Endothelial cell of umbilical vein (primary cell): ENCODE measurements at regions not wholly inside any gene's neighbourhood (a gene's known extent, or its start where the extent isn't known, plus 50 kb on each side); places are given as distances from the start of the nearest gene placed in this dataset.

Experiments
- JUN ChIP-seq: IDR thresholded peaks from 2 replicates; pipeline ENCODE4 v1.6.1; 2011; ENCODE audit warnings: borderline replicate concordance, low read depth; ENCODE audit not compliant: insufficient read length, insufficient read depth
- POLR2A ChIP-seq: IDR thresholded peaks from 2 replicates; pipeline ENCODE4 v1.6.1; 2012; ENCODE audit warnings: low read depth, mild to moderate bottlenecking, control low read depth, low read length
- TF ChIP-seq, protein P1 (sequence below), 2 donors: IDR thresholded peaks; 1 replicate in 1 of 2; 2 replicates in 1 of 2; pipeline ENCODE4 v1.5.1; 2011; ENCODE audit warnings: low read length in 2 of 2, mild to moderate bottlenecking in 2 of 2, moderate library complexity in 2 of 2, control low read depth in 1 of 2, inconsistent platforms in 1 of 2, low read depth in 1 of 2; ENCODE audit not compliant: insufficient read depth in 1 of 2; ENCODE audit errors: extremely low read depth in 1 of 2

DNA sequence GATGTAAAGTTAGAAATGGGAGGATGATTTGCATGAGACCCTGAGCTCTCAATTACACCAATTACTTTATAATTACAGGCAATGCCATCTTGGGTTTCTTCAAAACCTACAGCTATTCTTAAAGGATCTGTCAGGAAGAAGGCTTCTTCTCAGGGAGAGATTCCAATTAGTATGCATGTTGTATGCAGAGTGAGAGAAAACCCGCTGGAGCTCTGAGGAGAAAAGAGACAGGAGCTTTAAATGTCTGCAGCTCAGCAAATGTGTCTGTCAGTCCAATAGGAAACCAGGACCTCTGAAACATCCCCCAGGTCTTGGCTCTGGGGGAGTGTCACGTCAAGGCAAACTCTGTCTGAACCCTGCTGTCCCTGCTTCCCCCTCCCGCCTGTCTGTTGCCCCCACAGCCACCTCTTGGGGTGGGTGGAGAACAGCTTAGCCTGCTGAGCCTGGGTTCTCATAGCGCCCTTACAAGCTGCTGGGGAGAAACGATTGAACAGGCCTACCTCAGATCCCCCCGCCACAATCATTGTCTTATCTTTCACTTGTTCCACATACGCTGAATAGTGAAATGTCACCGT, 140.2 kb downstream of the SPATA19 start:
- TF ChIP-seq POLR2A (no peak), JUN (no peak)
- TF ChIP-seq, protein P1, sequence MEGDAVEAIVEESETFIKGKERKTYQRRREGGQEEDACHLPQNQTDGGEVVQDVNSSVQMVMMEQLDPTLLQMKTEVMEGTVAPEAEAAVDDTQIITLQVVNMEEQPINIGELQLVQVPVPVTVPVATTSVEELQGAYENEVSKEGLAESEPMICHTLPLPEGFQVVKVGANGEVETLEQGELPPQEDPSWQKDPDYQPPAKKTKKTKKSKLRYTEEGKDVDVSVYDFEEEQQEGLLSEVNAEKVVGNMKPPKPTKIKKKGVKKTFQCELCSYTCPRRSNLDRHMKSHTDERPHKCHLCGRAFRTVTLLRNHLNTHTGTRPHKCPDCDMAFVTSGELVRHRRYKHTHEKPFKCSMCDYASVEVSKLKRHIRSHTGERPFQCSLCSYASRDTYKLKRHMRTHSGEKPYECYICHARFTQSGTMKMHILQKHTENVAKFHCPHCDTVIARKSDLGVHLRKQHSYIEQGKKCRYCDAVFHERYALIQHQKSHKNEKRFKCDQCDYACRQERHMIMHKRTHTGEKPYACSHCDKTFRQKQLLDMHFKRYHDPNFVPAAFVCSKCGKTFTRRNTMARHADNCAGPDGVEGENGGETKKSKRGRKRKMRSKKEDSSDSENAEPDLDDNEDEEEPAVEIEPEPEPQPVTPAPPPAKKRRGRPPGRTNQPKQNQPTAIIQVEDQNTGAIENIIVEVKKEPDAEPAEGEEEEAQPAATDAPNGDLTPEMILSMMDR (IDR thresholded peaks at IDR 0.05; ENCODE audit: extremely low read depth in 1 of 2, insufficient read depth in 1 of 2, low read depth in 1 of 2, low read length in 2 of 2), result no peak
